GM18502 (cell line): ENCODE measurements at regions not wholly inside any gene's neighbourhood (a gene's known extent, or its start where the extent isn't known, plus 50 kb on each side); places are given as distances from the start of the nearest gene placed in this dataset.

Experiments used
- ATAC-seq: cut with Tn5 transposase; IDR thresholded peaks from one replicate; pipeline ENCODE4 v1.9.1; 2021; ENCODE audit warnings: mild to moderate bottlenecking; ENCODE audit not compliant: unreplicated experiment, poor library complexity

- ATAC-seq: peak; percentile 70
Measured at GRCh38 chr5:160508780-160509361, 87.2 kb downstream of the PTTG1 start.

- ATAC-seq: no peak
Measured at GRCh38 chr5:160511280-160511929, 89.8 kb downstream of the PTTG1 start.
